Heart left ventricle (tissue), 16 donors: ENCODE measurements at regions not wholly inside any gene's neighbourhood (a gene's known extent, or its start where the extent isn't known, plus 50 kb on each side); places are given as distances from the start of the nearest gene placed in this dataset.

Source experiments
- ATAC-seq, 4 donors: fragments of 200-7000 bp; cut with Tn5 transposase; one replicate each; pipeline ENCODE4 v1.9.1; 2020 to 2022; ENCODE audit warnings: moderate library complexity in 4 of 4, mild to moderate bottlenecking in 3 of 4, moderate number of reproducible peaks in 1 of 4
- DNase-seq, 5 donors: peaks; one replicate each; pipeline ENCODE4 v3.0.0-alpha.2; 2020
- H3K27ac ChIP-seq, 12 donors: fragments of 200-600 bp; sonication (generic) in 4 of 12; one replicate each; pipeline versions ENCODE4 v1.5.0 to v1.8.0; 2016 to 2022; ENCODE audit warnings: mild to moderate bottlenecking in 2 of 12
- H3K27me3 ChIP-seq, 9 donors: fragments of 200-600 bp; sonication (generic) in 2 of 9; one replicate each; pipeline versions ENCODE4 v1.5.1 to v1.8.0; 2016 to 2022; ENCODE audit warnings: mild to moderate bottlenecking in 3 of 9
- H3K36me3 ChIP-seq, 9 donors: fragments of 200-600 bp; sonication (generic) in 2 of 9; one replicate each; pipeline versions ENCODE4 v1.5.0 to v1.8.0; 2018 to 2022; ENCODE audit warnings: mild to moderate bottlenecking in 2 of 9
- H3K4me1 ChIP-seq, 12 donors: fragments of 200-600 bp; sonication (generic) in 4 of 12; one replicate each; pipeline versions ENCODE4 v1.5.0 to v1.8.0; 2016 to 2022; ENCODE audit warnings: mild to moderate bottlenecking in 3 of 12
- H3K4me3 ChIP-seq, 12 donors: fragments of 200-600 bp; sonication (generic) in 4 of 12; one replicate each; pipeline versions ENCODE4 v1.5.0 to v1.8.0; 2017 to 2022; ENCODE audit warnings: mild to moderate bottlenecking in 9 of 12, moderate library complexity in 4 of 12
- H3K9me3 ChIP-seq, 12 donors: fragments of 200-600 bp; sonication (generic) in 4 of 12; one replicate each; pipeline versions ENCODE4 v1.5.0 to v1.8.0; 2016 to 2022; ENCODE audit warnings: mild to moderate bottlenecking in 1 of 12
- CTCF ChIP-seq, 12 donors: fragments of 200-600 bp; sonication (generic) in 4 of 12; IDR thresholded peaks; one replicate each; pipeline versions ENCODE4 v1.5.0 to v1.8.0; 2018 to 2022; ENCODE audit warnings: antibody characterized with exemption in 12 of 12, mild to moderate bottlenecking in 5 of 12
- POLR2A ChIP-seq, 2 donors: fragments of 450-650 bp; IDR thresholded peaks; one replicate each; pipeline ENCODE4 v1.6.1; 2017; ENCODE audit warnings: antibody characterized with exemption in 2 of 2, mild to moderate bottlenecking in 2 of 2, moderate library complexity in 2 of 2
- WGBS, 4 donors: extraction: QIAGEN DNeasy Blood & Tissue Kit in 2 of 4; methylation state at CpG; one replicate each; pipeline versions ENCODE4 v1.1.5 to v1.1.7; 2013 to 2018; 5-methylcytosine and 5-hydroxymethylcytosine counted together
- intact Hi-C, 10 donors: fragments of 100-400 bp; cut with DNase I; formaldehyde crosslinking; loops; one replicate each; pipeline versions ENCODE4 v1.11.1 to v1.14.2; 2022
- donor health status: ischemic (EF 13 %, LVEDD 7.1; RV severe dilation, severe dysfunction).
- donor health status: healthy with polysubstance abuse.
- donor health status: DM: no; HTN: yes; CAD: no.
- donor health status: DM: no; HTN: no; CAD: no.
- donor health status: ischemic (EF 25% LVEDD 6.9; RV normal size, moderate dysfunction).
- donor health status: ischemic (EF 25% LVEDD 5.7; RV mildly dilated, moderate dysfunction).
- donor health status: healthy.
- donor health status: DM: yes; HTN: yes; CAD: no.
- donor health status: ischemic (EF 35%, LVEDD 5.7; RV mildly dilated, moderate dysfunction).
- donor health status: nonischemic (EF 11% LVEDD 7.7; RV severe dilation, severe dysfunction).
- donor health status: DM: yes; HTN: yes; CAD: no.
- donor health status: PGD.
- donor health status: ischemic (EF 29% LVEDD 5.4; RV normal size, mild dysfunction).
- donor health status: nonischemic (EF 23%, LVEDD 6.1; RV moderate dilation, normal function).

- Histone ChIP-seq H3K27me3 (no peaks in the 10 kb centered on the region), H3K9me3 (no peaks in the 10 kb centered on the region), H3K4me1 (no peaks in the 10 kb centered on the region), H3K36me3 (no peaks in the 10 kb centered on the region), H3K4me3 (no peak overlapping the region), H3K27ac (no peak overlapping the region)
- no peak for DNase-seq
- ATAC-seq = peak in 1 of 4 donors; percentile 18
- 64 to 79% (median 76%) methylated on average over 3 of the region's 3 CpGs for WGBS, 4 donors
- TF ChIP-seq CTCF (IDR thresholded peaks at IDR 0.05) = peak; percentile 17 to 49 (median 36)
- no peak for TF ChIP-seq POLR2A (IDR thresholded peaks at IDR 0.05)
- intact Hi-C loops = loop anchor here in 1 of 10 donors (10.0 kb wide), 1 partner anchor 261 kb away; no protein-coding TSS in a partner anchor
Measured at GRCh38 chr9:108535526-108535925, 320.3 kb downstream of the ACTL7B start.

- Histone ChIP-seq H3K36me3 (no peaks in the 10 kb centered on the region), H3K27me3 (no peaks in the 10 kb centered on the region), H3K9me3 (no peaks in the 10 kb centered on the region), H3K4me3 (no peak overlapping the region), H3K27ac (no peak overlapping the region), H3K4me1 (no peaks in the 10 kb centered on the region)
- DNase-seq = no peak
- no peak for TF ChIP-seq CTCF (IDR thresholded peaks at IDR 0.05)
- TF ChIP-seq POLR2A (IDR thresholded peaks at IDR 0.05) = no peak
- intact Hi-C loops = loop anchor here in 1 of 10 donors (10.0 kb wide), 1 partner anchor 260 kb away; no protein-coding TSS in a partner anchor
- ATAC-seq = no peak
- WGBS, 4 donors = 62 to 70% (median 67%) methylated on average over 2 of the region's 2 CpGs
Measured at GRCh38 chr9:108534741-108535140, 321.0 kb downstream of the ACTL7B start.

GRCh38 chr9:108530141-108530540, 325.6 kb downstream of the ACTL7B start:
- TF ChIP-seq POLR2A (IDR thresholded peaks at IDR 0.05) = no peak
- TF ChIP-seq CTCF (IDR thresholded peaks at IDR 0.05) = no peak
- H3K9me3 ChIP-seq = no peaks in the 10 kb centered on the region
- intact Hi-C loops = loop anchor here in 1 of 10 donors (10.0 kb wide), 1 partner anchor 255 kb away; no protein-coding TSS in a partner anchor
- no peaks in the 10 kb centered on the region for H3K27me3 ChIP-seq
- no peak overlapping the region for H3K27ac ChIP-seq
- H3K4me3 ChIP-seq = no peak overlapping the region
- H3K4me1 ChIP-seq = peaks cover 0 to 4% (median 0%) of the 10 kb centered on the region in 12 donors
- ATAC-seq = no peak
- WGBS, 4 donors = 94 to 97% (median 96%) methylated on average over 20 to 29 of the region's 29 CpGs
- no peaks in the 10 kb centered on the region for H3K36me3 ChIP-seq
- DNase-seq = no peak

GRCh38 chr9:108528231-108528630, 327.6 kb downstream of the ACTL7B start:
- Histone ChIP-seq H3K4me3 (no peak overlapping the region), H3K36me3 (no peaks in the 10 kb centered on the region), H3K27ac (no peak overlapping the region), H3K9me3 (no peaks in the 10 kb centered on the region), H3K27me3 (no peaks in the 10 kb centered on the region), H3K4me1 (peaks cover 0 to 4% (median 0%) of the 10 kb centered on the region in 12 donors)
- TF ChIP-seq POLR2A (IDR thresholded peaks at IDR 0.05) (no peak), CTCF (IDR thresholded peaks at IDR 0.05) (no peak)
- ATAC-seq (no peak), DNase-seq (no peak)
- intact Hi-C loops = no loop called here
- 63 to 73% (median 68%) methylated on average over 5 of the region's 5 CpGs for WGBS, 4 donors
